ENCODE measurements at regions not wholly inside any gene's neighbourhood (a gene's known extent, or its start where the extent isn't known, plus 50 kb on each side); places are given as distances from the start of the nearest gene placed in this dataset.

DNA sequence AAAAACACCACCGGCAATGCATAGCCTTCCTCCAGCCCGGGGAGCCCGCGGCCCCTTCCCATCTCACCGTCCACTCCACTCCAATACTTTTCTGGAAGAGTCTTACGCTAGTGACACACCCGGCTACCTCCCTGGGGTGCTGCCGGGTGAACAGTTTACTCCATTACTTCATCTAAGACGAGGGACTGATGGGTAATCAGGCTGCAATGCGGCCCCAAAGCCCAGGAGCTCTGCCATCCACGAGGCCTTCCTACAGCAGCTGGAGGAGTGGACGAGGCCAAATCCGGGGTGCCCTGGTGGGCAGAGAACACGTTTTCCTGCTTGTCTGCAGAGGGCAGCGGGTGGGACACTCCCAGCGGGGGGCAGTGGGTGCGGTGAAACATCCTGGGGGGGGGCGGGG, 356.2 kb upstream of the SHH start:
- 84 to 89% methylated on average over 7 to 8 of the region's 18 CpGs for WGBS, 2 donors (ENCODE audit: low coverage in 1 of 2)
- H3K27ac ChIP-seq, result no peak overlapping the region
- H3K36me3 ChIP-seq, result no peaks in the 10 kb centered on the region
- no peaks in the 10 kb centered on the region for H3K4me1 ChIP-seq
- H3K9me3 ChIP-seq, result no peaks in the 10 kb centered on the region
- H3K4me3 ChIP-seq, result no peak overlapping the region
- TF ChIP-seq POLR2A (IDR thresholded peaks at IDR 0.05) (no peak), POLR2AphosphoS5 (IDR thresholded peaks at IDR 0.05) (no peak), CTCF (IDR thresholded peaks at IDR 0.05) (no peak), EP300 (IDR thresholded peaks at IDR 0.05) (no peak)
- no peak for ATAC-seq
- peaks cover 42% of the 10 kb centered on the region for H3K27me3 ChIP-seq

GRCh38 chr7:156167987-156168386, 355.7 kb upstream of the SHH start:
- Histone ChIP-seq H3K36me3 (no peaks in the 10 kb centered on the region), H3K4me3 (no peak overlapping the region), H3K27ac (no peak overlapping the region), H3K4me1 (no peaks in the 10 kb centered on the region), H3K9me3 (no peaks in the 10 kb centered on the region), H3K27me3 (peaks cover 46% of the 10 kb centered on the region)
- 61 to 79% methylated on average over 2 to 5 of the region's 5 CpGs for WGBS, 2 donors (ENCODE audit: low coverage in 1 of 2)
- no peak for ATAC-seq
- TF ChIP-seq EP300 (IDR thresholded peaks at IDR 0.05) (no peak), POLR2A (IDR thresholded peaks at IDR 0.05) (no peak), POLR2AphosphoS5 (IDR thresholded peaks at IDR 0.05) (no peak), CTCF (IDR thresholded peaks at IDR 0.05) (no peak)

GRCh38 chr7:156167417-156167807, 355.1 kb upstream of the SHH start:
- Histone ChIP-seq H3K4me3 (no peak overlapping the region), H3K9me3 (no peaks in the 10 kb centered on the region), H3K27me3 (peaks cover 51% of the 10 kb centered on the region), H3K36me3 (no peaks in the 10 kb centered on the region), H3K27ac (no peak overlapping the region), H3K4me1 (no peaks in the 10 kb centered on the region)
- WGBS, 2 donors (ENCODE audit: low coverage in 1 of 2), result 52 to 75% methylated on average over 2 to 3 of the region's 10 CpGs
- TF ChIP-seq POLR2A (IDR thresholded peaks at IDR 0.05) (no peak), POLR2AphosphoS5 (IDR thresholded peaks at IDR 0.05) (no peak), EP300 (IDR thresholded peaks at IDR 0.05) (no peak)
- no peak for ATAC-seq

DNA sequence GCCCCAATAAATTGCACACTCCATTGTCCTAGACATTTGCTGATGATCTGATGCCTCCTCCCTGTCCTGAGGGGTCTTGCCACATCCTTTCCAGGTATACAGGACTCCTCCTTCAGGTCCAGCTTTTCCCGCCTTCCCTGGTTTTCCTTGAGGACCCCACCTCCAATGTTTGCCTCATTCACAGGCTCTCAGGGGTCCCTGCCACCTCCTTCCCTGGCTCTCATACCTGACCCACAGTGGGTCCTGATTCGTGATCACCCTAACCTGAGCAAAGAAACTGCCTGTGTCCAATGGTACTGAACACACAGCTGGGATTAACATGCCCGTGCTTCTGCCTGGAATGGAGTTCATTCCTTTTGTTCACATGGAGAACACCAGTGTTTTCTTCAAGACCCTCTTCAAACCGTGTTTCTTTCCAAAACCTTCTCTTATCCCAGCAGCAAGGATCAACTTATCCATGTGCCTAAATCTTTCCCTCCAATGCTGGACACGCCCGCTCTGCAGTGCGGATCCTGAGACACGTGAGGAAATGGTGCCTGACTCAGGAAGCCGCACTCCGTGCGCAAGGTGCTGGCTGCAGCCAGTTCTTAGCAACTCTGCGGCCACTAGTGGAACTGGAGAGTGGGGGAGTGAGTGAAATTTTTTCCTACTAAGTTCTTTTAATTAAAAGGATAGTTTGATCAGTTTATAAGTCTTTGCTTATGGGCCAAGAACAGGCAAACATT, 354.6 kb upstream of the SHH start:
- H3K4me1 ChIP-seq, result no peaks in the 10 kb centered on the region
- H3K4me3 ChIP-seq, result no peak overlapping the region
- no peak for ATAC-seq
- H3K27me3 ChIP-seq, result peaks cover 56% of the 10 kb centered on the region
- H3K9me3 ChIP-seq, result no peaks in the 10 kb centered on the region
- no peak for TF ChIP-seq EP300 (IDR thresholded peaks at IDR 0.05)
- no peak for TF ChIP-seq POLR2AphosphoS5 (IDR thresholded peaks at IDR 0.05)
- TF ChIP-seq POLR2A (IDR thresholded peaks at IDR 0.05), result no peak
- no peak for TF ChIP-seq CTCF (IDR thresholded peaks at IDR 0.05)
- no peak overlapping the region for H3K27ac ChIP-seq
- no peaks in the 10 kb centered on the region for H3K36me3 ChIP-seq
- WGBS, 2 donors (ENCODE audit: low coverage in 1 of 2), result 82 to 86% methylated on average over 2 to 10 of the region's 12 CpGs

DNA sequence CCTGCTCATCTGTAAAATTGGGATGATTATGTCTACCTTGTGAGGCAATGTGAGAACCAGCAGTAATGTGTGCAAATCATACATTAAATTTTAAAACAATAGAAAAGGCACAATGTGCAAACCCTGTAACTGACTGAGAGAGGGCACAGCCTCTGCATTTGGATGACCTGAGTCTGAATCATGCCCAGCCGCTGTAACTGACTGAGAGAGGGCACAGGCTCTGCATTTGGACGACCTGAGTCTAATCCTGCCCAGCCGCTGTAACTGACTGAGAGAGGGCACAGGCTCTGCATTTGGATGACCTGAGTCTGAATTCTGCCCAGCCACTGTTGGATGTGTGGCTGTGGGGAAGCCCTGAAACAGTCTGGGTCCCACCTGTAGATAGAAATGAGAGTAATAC, 351.5 kb upstream of the SHH start:
- H3K27me3 ChIP-seq, result peaks cover 53% of the 10 kb centered on the region
- ATAC-seq, result no peak
- H3K9me3 ChIP-seq, result no peaks in the 10 kb centered on the region
- H3K4me3 ChIP-seq, result no peak overlapping the region
- H3K36me3 ChIP-seq, result no peaks in the 10 kb centered on the region
- no peak for TF ChIP-seq CTCF (IDR thresholded peaks at IDR 0.05)
- TF ChIP-seq EP300 (IDR thresholded peaks at IDR 0.05), result no peak
- TF ChIP-seq POLR2AphosphoS5 (IDR thresholded peaks at IDR 0.05), result no peak
- TF ChIP-seq POLR2A (IDR thresholded peaks at IDR 0.05), result no peak
- WGBS, 2 donors (ENCODE audit: low coverage in 1 of 2), result 79 to 80% methylated on average over 1 to 3 of the region's 3 CpGs
- no peaks in the 10 kb centered on the region for H3K4me1 ChIP-seq
- no peak overlapping the region for H3K27ac ChIP-seq
